SK-N-SH (cell line): ENCODE measurements at regions not wholly inside any gene's neighbourhood (a gene's known extent, or its start where the extent isn't known, plus 50 kb on each side); places are given as distances from the start of the nearest gene placed in this dataset.

Experiments
- CTCF ChIA-PET: fragments of 300-600, 350-600 bp; formaldehyde crosslinking; extraction: SDS; loops from one replicate; lab custom pipeline; 2021; lab: Yijun Ruan, JAX
- POLR2A ChIA-PET: fragments of 350-600 bp; sonication (Branson Sonifier 250); formaldehyde crosslinking; extraction: SDS; loops from one replicate; lab custom pipeline; 2020; ENCODE audit warnings: antibody characterized with exemption, inconsistent platforms; lab: Yijun Ruan, JAX
- DNase-seq: peaks from one replicate; pipeline ENCODE4 v3.0.0; 2012
- H2AFZ ChIP-seq: fragments of 200-600 bp; sonication (generic); 2 replicates; pipeline ENCODE4 v1.8.1; 2016; ENCODE audit warnings: antibody characterized with exemption, mild to moderate bottlenecking, low read depth
- H3F3A ChIP-seq: fragments of 200-600 bp; sonication (generic); replicated peaks from 2 replicates; pipeline ENCODE3; 2016; ENCODE audit warnings: antibody characterized with exemption, mild to moderate bottlenecking; ENCODE audit not compliant: insufficient read depth
- H3K27ac ChIP-seq, 2 experiments: fragments of 200-500 bp in 1 of 2; fragments of 200-600 bp in 1 of 2; sonication (Bioruptor generic) in 1 of 2; sonication (generic), shearing (Covaris generic) in 1 of 2; 2 replicates each; pipeline versions ENCODE4 v1.5.1 to v1.6.1; 2014 to 2016; ENCODE audit warnings: low read depth in 2 of 2, inconsistent platforms in 1 of 2, low read length in 1 of 2, mild to moderate bottlenecking in 1 of 2, mixed read lengths in 1 of 2
- H3K27me3 ChIP-seq: fragments of 200-600 bp; sonication (generic), shearing (Covaris generic); 2 replicates; pipeline ENCODE4 v1.6.1; 2016; ENCODE audit warnings: mixed run types; ENCODE audit not compliant: insufficient read depth
- H3K36me3 ChIP-seq, 2 experiments: fragments of 200-500 bp in 1 of 2; fragments of 200-600 bp in 1 of 2; sonication (Bioruptor generic) in 1 of 2; sonication (generic) in 1 of 2; replicated peaks in 1 of 2; 2 replicates each; pipeline versions ENCODE3 to v1.5.1; 2014 to 2016; ENCODE audit warnings: low read length in 1 of 2, mild to moderate bottlenecking in 1 of 2; ENCODE audit not compliant: insufficient read depth in 2 of 2, control insufficient read depth in 1 of 2
- H3K4me1 ChIP-seq, 2 experiments: fragments of 200-500 bp in 1 of 2; fragments of 200-600 bp in 1 of 2; sonication (Bioruptor generic) in 1 of 2; sonication (generic), shearing (Covaris generic) in 1 of 2; 2 replicates each; pipeline versions ENCODE4 v1.5.1 to v1.6.1; 2014 to 2016; ENCODE audit warnings: low read depth in 1 of 2, low read length in 1 of 2, mixed run types in 1 of 2; ENCODE audit not compliant: insufficient read depth in 2 of 2, control insufficient read depth in 1 of 2
- H3K4me2 ChIP-seq: fragments of 200-600 bp; sonication (generic), shearing (Covaris generic); 2 replicates; pipeline ENCODE4 v1.6.1; 2017; ENCODE audit warnings: mixed run types
- H3K4me3 ChIP-seq, 2 experiments: fragments of 200-500 bp in 1 of 2; fragments of 200-600 bp in 1 of 2; sonication (Bioruptor generic) in 1 of 2; sonication (generic), shearing (Covaris generic) in 1 of 2; 2 replicates each; pipeline versions ENCODE4 v1.5.1 to v1.8.1; 2014 to 2016; ENCODE audit warnings: low read depth in 2 of 2, inconsistent platforms in 1 of 2, low read length in 1 of 2, mild to moderate bottlenecking in 1 of 2, mixed read lengths in 1 of 2, moderate library complexity in 1 of 2
- H3K79me2 ChIP-seq: fragments of 200-600 bp; sonication (generic); 2 replicates; pipeline ENCODE4 v1.8.1; 2017; ENCODE audit warnings: mild to moderate bottlenecking; ENCODE audit not compliant: insufficient read depth
- H3K9ac ChIP-seq: fragments of 200-600 bp; sonication (generic); 2 replicates; pipeline ENCODE4 v1.6.1; 2017; ENCODE audit warnings: mixed run types
- H3K9me2 ChIP-seq: fragments of 200-600 bp; sonication (generic); 2 replicates; pipeline ENCODE4 v1.6.1; 2017; ENCODE audit warnings: mixed run types
- H3K9me3 ChIP-seq: fragments of 200-600 bp; sonication (generic); 2 replicates; pipeline ENCODE4 v1.6.1; 2017; ENCODE audit warnings: mixed run types, mild to moderate bottlenecking, moderate library complexity
- H4K20me1 ChIP-seq: fragments of 200-600 bp; sonication (generic); 2 replicates; pipeline ENCODE4 v1.6.1; 2017; ENCODE audit warnings: mild to moderate bottlenecking, mixed run types; ENCODE audit not compliant: insufficient read depth
- EP300 ChIP-seq, 2 experiments: IDR thresholded peaks; 2 replicates each; pipeline versions ENCODE4 v1.4.0 to v1.6.1; 2012; ENCODE audit warnings: borderline replicate concordance in 1 of 2, low read depth in 1 of 2, low read length in 1 of 2
- GABPA ChIP-seq: IDR thresholded peaks from 2 replicates; pipeline ENCODE4 v1.4.0; 2012; ENCODE audit warnings: low read depth, mild to moderate bottlenecking
- GATA2 ChIP-seq: sonication (generic); formaldehyde crosslinking; IDR thresholded peaks from 2 replicates; pipeline ENCODE4 v1.5.0; 2020; ENCODE audit warnings: mild to moderate bottlenecking, missing genetic modification reagents
- IRF3 ChIP-seq: fragments of 150-350 bp; IDR thresholded peaks from 2 replicates; pipeline ENCODE4 v1.6.1; 2016; ENCODE audit warnings: mild to moderate bottlenecking, low read depth, low read length
- JUND ChIP-seq: IDR thresholded peaks from 2 replicates; pipeline ENCODE4 v1.4.0; 2012
- NFIC ChIP-seq: IDR thresholded peaks from 2 replicates; pipeline ENCODE4 v1.4.0; 2012; ENCODE audit warnings: borderline replicate concordance
- NRF1 ChIP-seq: IDR thresholded peaks from 2 replicates; pipeline ENCODE4 v1.6.1; 2012; ENCODE audit warnings: low read depth, mild to moderate bottlenecking, low read length
- RAD21 ChIP-seq: IDR thresholded peaks from 2 replicates; pipeline ENCODE4 v1.6.1; 2012; ENCODE audit warnings: mild to moderate bottlenecking, low read length
- RCOR1 ChIP-seq: fragments of 150-350 bp; IDR thresholded peaks from 2 replicates; pipeline ENCODE4 v1.6.1; 2017; ENCODE audit warnings: antibody characterized with exemption, low read length
- REST ChIP-seq: IDR thresholded peaks from 2 replicates; pipeline ENCODE4 v1.6.1; 2012; ENCODE audit warnings: mild to moderate bottlenecking, low read depth, low read length, moderate library complexity
- RFX5 ChIP-seq: IDR thresholded peaks from 2 replicates; pipeline ENCODE4 v1.6.1; 2012; ENCODE audit warnings: mild to moderate bottlenecking, improper control_type of control experiment, low read length
- RXRA ChIP-seq: IDR thresholded peaks from 2 replicates; pipeline ENCODE4 v1.4.0; 2012; ENCODE audit warnings: low read depth, mild to moderate bottlenecking, borderline replicate concordance
- TAF1 ChIP-seq: IDR thresholded peaks from 2 replicates; pipeline ENCODE4 v1.6.1; 2012; ENCODE audit warnings: low read depth, mild to moderate bottlenecking, low read length, moderate library complexity, borderline replicate concordance
- TEAD4 ChIP-seq: IDR thresholded peaks from 2 replicates; pipeline ENCODE4 v1.4.0; 2012; ENCODE audit warnings: mild to moderate bottlenecking, borderline replicate concordance; ENCODE audit not compliant: insufficient read depth
- YY1 ChIP-seq: IDR thresholded peaks from 2 replicates; pipeline ENCODE4 v1.4.0; 2012; ENCODE audit warnings: low read depth, mild to moderate bottlenecking
- WGBS: methylation state at CpG from one replicate; pipeline ENCODE4 v1.1.6; 2017; ENCODE audit warnings: low lambda C conversion rate; 5-methylcytosine and 5-hydroxymethylcytosine counted together
- TF ChIP-seq, protein P1 (sequence below): IDR thresholded peaks from 2 replicates; pipeline ENCODE4 v1.4.0; 2012; ENCODE audit warnings: low read depth, borderline replicate concordance
- TF ChIP-seq, protein P2 (sequence below): IDR thresholded peaks from 2 replicates; pipeline ENCODE4 v1.4.0; 2012; ENCODE audit warnings: low read depth

- 46% methylated on average over 2 of the region's 2 CpGs for WGBS
- Histone ChIP-seq H3K9ac (no peak overlapping the region), H3K4me1 (no peaks in the 10 kb centered on the region), H3K9me2 (no peaks in the 10 kb centered on the region), H3F3A (peaks cover 10% of the 10 kb centered on the region), H3K79me2 (no peaks in the 10 kb centered on the region), H3K4me2 (0 out of 2 replicates have a peak overlapping the region, but pooled peaks have one; percentile 25), H3K27me3 (no peaks in the 10 kb centered on the region), H2AFZ (no peak overlapping the region), H4K20me1 (no peaks in the 10 kb centered on the region), H3K36me3 (no peaks in the 10 kb centered on the region), H3K27ac (peak overlapping the region in 1 of 2 experiments; percentile 58; a peak in 1 of 4 replicates), H3K9me3 (no peaks in the 10 kb centered on the region), H3K4me3 (no peak overlapping the region)
- ChIA-PET POLR2A (no interaction called here), CTCF (interaction anchor here (0.9 kb wide), 1 partner anchor 461 kb away, joined by 3 read pairs; no protein-coding TSS in a partner anchor)
- TF ChIP-seq RAD21 (no peak), RXRA (no peak), NRF1 (no peak), JUND (no peak), EP300 (IDR thresholded peaks at IDR 0.05; ENCODE audit: borderline replicate concordance in 1 of 2, low read depth in 1 of 2, low read length in 1 of 2) (no peak), RCOR1 (no peak), GATA2 (CRISPR knock-in tag) (no peak), NFIC (no peak), IRF3 (no peak), GABPA (no peak), YY1 (no peak), TEAD4 (no peak), TAF1 (no peak), REST (no peak), RFX5 (no peak)
- TF ChIP-seq, protein P1, sequence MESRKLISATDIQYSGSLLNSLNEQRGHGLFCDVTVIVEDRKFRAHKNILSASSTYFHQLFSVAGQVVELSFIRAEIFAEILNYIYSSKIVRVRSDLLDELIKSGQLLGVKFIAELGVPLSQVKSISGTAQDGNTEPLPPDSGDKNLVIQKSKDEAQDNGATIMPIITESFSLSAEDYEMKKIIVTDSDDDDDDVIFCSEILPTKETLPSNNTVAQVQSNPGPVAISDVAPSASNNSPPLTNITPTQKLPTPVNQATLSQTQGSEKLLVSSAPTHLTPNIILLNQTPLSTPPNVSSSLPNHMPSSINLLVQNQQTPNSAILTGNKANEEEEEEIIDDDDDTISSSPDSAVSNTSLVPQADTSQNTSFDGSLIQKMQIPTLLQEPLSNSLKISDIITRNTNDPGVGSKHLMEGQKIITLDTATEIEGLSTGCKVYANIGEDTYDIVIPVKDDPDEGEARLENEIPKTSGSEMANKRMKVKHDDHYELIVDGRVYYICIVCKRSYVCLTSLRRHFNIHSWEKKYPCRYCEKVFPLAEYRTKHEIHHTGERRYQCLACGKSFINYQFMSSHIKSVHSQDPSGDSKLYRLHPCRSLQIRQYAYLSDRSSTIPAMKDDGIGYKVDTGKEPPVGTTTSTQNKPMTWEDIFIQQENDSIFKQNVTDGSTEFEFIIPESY = no peak
- TF ChIP-seq, protein P2, sequence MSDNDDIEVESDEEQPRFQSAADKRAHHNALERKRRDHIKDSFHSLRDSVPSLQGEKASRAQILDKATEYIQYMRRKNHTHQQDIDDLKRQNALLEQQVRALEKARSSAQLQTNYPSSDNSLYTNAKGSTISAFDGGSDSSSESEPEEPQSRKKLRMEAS = no peak
- no peak for DNase-seq
Measured at GRCh38 chr5:159504106-159504856, 174.0 kb upstream of the IL12B start.
